ENCODE measurements at regions not wholly inside any gene's neighbourhood (a gene's known extent, or its start where the extent isn't known, plus 50 kb on each side); places are given as distances from the start of the nearest gene placed in this dataset.

DNA sequence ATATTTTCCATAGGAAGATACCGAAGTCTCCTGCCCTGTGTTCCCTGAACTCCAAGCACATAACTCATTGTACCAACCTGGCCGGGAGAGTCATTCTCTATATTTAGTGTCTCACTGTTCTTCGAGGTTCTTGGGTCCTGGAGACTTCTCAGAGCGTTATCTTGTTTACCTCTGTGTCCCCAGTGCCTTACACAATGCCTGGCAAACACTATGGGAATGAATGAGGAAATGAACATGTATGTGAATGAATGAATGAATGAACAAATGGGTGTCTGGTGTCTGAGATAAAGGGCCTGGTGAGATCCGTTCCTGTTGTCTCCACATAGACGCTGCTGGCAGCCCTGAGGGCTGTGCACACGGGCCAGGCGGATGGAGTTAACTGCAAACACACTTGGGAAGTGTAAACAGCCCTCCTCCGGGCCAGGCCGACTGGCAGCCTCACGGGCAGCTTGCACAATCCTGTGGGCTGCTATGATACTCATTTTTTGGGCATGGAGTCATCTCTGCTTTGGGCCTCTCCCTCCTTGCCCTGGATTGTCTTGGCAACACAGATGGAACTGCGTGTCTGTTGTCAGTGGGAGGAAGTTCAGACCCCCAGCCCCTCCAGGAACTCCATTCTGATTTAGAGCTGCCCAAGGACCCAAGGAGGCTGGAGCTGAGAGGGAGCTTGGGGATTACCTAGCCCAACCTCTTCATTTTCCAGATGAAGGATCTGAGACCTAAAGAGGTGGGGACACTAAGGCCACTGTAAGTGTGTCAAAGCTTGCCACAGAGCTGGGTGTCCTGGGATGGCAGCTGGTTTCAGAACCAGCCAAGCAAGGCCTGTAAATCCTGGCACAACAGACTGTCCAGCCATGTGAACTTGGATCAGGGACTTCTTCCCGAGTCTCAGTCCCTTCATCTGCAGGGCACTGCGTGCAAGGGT, 124.4 kb downstream of the INHBB start:
- POLR2A ChIA-PET: no interaction called here
- CTCF ChIA-PET: no interaction called here

DNA sequence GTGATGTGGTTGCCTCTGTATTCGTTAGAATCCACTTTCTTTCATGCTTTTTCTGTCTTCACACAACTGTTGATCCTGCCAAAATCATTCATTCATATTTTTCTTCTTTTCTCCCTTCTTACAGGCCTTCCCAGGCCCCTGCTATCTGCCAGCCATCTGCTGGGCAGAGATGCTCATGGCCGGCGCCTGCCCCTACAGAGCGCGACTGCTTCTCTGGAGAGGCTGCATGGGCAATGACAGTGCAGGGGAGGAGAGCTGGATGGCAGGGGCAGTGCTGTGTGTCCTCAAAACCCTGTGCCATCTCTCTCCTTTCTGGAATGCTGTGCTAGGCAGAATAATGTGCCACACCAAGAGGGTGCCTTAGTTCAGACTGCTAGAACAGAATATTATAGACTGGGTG, 125.2 kb downstream of the INHBB start:
- POLR2A ChIA-PET: no interaction called here
- CTCF ChIA-PET: no interaction called here

DNA sequence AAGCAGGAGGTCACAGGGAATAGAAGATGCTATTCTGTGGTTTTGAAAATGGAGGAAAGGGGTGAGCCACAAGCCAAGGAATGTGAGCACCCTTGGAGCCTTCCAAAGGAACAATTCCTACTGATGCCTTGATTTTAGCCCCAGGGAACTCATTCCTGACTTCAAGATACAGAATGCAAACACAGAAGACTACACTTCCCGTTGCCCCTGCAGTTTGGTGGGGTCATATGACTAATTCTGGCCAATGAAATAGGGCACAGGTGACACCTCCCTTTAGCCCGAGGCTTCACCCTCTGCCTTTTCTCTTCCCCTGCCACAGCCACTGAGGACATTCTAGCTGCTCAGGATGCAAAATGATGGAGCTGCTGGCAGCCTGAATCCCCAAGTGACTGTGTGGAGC, 126.1 kb downstream of the INHBB start:
- CTCF ChIA-PET: no interaction called here
- POLR2A ChIA-PET: no interaction called here

DNA sequence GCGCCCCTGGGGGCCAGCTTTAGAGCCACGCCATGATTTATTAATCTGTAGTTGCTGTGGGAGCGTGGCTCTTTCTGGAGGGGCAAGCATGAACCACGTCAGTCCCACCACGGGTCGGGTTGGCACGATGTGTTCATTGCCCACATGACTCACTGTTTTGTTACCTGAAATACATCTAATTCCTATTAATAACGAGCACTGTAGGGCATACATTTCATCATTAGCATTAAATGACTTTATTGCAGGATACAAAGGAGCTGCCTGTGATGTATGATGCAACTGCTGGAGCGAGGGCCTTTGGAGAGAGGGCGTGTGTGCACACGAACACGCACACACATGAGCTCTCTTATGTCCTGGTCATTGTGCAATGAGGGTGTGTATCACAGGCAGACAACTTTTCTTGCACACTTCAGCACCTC, 127.0 kb downstream of the INHBB start:
- CTCF ChIA-PET: no interaction called here
- POLR2A ChIA-PET: no interaction called here

DNA sequence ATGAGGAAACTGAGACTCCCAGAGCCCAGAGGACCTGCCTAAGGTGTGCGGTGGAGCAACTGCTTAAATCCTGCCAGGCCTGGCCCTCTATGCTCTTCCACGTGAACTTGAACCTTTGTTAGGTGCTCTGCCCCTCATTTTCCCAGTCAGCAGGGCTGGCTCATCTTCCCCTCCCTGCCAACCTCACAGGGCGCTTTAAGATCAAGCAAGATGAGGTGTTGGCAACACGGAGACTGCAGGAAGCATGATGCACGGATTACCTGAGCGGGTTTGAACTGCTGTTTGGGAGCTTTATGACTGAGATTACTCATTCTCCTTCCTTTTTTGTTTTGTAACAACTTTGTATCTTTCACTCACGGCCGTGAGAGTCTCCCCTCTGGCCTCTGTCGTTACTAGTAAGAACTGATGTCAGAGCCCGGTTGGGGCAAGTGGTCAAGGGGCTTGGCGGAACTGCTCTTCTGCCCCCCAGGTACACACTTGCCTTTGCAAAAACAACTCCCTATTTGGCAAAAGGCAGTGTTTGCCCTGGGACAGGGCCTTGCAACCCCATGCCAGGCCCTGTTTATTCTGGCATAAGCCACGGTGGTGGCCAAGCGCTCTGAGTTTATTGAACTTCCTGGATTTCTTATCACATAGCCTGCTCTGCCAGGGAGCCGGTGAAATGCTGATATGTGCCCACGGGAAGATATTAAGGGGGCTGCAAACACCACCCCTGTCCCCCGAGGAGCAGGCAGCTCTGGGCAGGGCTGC, 127.8 kb downstream of the INHBB start:
- ChIA-PET CTCF (no interaction called here), POLR2A (no interaction called here)

DNA sequence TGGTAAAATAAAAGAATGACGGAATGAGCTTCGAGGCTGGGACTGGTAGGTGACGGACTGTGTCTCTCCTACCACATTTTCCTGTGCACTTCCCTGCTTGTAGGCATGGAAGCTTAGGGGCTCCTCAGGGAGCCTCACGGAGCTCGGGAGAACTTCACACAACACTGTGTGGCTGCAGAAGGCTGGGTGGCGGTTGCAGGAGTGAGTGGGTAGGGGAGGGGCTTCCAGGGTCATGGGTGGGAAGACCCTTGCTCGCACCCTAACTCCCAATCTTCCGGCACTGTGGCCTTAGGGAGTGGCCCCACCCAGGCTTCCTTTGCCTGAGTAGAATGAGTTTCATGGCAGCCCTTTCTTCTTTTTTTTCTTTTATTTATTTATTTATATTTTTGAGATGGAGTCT, 128.6 kb downstream of the INHBB start:
- CTCF ChIA-PET: interaction anchor here (0.7 kb wide), 1 partner anchor 107 kb away, joined by 4 read pairs; no protein-coding TSS in a partner anchor

DNA sequence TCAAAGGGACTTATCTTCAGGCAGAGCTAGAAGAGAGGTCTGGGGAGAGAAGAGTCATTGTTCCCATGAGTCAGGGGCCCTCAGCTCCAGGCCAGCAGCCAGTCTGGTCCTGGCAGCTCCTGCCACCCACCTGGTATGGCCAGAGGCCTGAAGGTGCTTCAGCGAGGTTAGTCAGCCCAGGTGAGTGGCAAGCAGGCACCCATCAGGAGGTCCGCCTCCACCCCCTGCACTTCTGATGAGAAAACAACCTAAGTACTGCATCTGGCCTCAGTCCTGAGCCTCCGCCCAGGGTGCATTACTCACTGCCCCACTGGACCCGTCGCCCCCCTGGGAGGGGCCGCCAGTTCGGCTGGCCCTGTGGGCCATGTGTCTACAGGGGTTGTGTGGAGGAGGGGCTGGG, 130.2 kb downstream of the INHBB start:
- POLR2A ChIA-PET: no interaction called here
- CTCF ChIA-PET: no interaction called here

More for the DNA sequence above, 128.6 kb downstream of the INHBB start:
- POLR2A ChIA-PET: no interaction called here

DNA sequence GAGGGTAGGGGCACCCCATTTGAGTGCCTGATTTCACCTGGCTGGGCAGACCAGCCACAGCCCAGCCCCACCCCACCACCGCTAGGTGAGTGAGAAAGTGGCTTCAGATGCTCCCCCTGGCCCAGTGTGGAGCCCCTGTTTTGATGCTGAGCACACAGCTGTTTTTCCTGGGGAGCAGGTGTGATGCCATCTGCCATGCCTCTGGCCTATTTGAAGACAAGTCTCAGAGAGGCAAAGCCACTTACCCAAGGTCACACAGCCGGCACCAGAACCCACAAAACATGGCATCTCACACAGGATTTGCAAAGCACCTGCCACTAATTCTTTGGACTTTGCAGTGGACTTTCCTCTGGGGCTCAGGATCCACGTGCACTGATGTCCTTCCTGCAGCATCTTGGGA, 131.3 kb downstream of the INHBB start:
- POLR2A ChIA-PET: no interaction called here
- CTCF ChIA-PET: no interaction called here

DNA sequence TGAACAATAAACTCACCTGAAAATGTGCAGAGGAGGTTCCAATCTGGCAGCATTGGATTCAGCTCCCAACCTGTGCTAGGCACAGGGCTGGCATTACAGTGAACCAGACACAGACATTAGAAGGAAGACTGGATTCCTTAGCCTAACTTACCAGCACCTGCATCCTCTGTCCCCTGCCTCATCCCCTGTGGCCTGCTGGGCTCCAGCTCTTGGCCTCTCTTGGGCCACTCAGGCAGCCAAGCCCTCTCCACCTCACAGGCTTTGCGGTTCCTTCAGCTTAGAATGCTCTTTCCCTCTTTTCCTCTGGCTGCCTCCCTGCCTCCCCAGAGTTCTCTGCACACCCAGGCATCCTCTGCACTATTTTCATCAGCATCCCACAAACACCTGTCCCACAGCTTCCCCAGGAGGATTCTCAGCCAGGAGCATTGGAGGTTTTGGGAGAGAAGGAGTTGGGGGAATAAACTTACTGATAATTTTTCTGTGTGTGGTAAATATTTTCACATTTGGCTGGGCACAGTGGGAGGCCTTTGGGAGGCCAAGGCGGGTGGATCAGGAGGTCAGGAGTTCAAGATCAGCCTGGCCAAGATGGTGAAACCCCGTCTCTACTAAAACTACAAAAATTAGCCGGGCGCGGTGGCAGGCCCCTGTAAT, 132.0 kb downstream of the INHBB start:
- ChIA-PET CTCF (no interaction called here), POLR2A (no interaction called here)

DNA sequence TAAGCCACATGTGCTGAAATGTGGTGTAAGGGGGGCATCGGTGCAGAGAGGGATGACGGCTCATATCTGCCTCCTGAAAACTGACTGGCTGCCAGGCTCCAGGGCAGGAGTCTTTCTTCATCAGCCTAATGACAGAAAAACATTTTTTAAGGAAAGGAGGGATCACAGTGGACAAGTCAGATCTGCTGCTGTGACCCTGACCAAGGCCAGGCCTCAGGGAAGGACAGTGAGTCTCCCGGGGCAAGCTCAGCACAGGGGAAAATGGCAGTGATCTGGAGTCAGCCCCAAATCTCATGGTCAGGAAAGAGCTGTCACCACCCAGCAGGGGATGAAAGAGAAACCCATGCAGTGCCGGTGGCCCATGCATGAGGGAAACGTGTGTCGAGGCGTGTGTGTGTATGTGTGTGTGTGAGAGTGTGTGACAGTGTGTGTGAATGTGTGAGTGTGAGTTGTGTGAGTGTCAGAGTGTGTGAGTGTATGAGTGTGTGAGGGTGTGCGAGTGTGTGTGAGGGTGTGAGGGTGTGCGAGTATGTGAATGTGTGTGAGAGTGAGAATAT, 134.5 kb downstream of the INHBB start:
- POLR2A ChIA-PET: no interaction called here
- CTCF ChIA-PET: no interaction called here

DNA sequence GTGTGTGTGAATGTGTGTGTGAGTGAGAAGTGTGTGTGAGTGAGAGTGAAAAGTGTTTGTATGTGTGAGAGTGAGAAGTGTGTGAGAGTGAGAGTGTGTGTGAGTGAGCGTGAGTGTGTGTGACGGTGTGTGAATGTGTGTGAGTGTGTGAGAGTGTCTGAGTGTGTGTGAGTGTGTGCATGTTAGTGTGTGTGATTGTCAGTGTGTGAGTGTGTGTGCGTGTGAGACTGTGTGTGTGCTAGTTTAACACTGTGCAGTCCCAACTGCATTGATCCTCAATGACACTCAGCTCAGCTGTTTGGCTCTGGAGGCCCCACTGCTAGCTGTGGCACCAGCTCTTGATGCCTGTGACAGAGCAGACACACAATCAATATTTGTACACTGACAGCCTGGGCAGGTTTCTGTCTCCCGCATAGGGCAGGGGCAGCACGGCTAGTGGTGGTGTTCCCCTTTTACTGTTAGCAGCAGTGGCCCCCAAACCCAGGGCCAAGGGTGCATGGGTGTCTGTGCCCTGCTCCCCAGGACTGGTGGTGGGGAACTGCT, 135.0 kb downstream of the INHBB start:
- POLR2A ChIA-PET: no interaction called here
- CTCF ChIA-PET: no interaction called here

DNA sequence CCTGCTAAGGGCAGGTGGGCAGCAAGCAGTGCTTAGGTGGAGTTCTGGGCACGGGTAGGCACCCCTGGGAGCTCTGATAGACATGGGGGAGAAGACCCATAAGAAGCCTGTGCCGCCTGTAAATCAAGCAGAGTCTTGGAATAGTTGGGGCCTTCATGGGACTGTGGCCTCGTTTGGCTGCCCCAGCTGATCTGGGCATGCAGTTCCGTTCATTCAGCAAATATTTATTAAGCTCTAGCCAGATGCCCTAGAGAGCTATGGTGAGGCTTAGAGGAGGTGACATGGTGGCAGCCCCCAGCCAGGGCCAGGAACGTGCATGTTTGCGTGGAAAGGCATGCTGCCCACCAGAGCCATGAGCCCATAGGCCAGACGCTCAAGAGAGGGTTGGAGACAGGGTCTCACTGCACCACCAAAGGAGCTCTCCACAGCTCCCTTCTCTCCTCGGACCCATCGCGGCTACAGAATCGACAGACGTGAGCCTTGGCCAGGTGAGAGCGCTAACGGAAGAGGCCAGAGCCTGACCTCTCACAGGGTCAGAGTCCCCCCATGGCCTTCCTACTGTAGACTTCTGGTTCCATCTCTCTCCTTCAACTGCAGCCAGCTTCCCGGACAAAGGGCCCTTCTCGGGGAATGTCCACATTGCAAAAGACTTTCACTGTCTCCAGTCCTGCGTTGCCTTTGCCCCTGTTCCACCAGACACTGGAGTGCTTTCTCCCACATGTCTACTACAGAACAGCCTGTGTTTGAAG, 135.7 kb downstream of the INHBB start:
- ChIA-PET POLR2A (no interaction called here), CTCF (no interaction called here)

DNA sequence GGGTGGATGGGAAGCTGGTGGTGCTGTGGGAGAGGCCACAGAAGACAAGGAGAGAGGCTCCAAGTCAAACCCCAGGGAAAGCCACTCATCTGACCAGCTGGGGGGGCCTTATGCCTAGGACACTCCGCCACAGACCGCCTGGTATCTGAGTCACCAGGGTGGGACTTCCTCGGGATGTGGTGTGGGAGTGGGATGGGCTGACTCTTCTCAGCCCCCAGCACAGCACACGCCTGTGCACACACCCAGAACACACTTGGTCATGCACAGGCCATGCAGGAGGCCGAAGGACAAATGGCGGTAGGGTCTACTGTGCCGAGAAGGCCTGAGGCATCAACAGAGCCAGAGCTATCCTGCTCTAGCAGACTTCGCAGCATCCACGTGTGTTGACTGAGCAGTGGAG, 136.4 kb downstream of the INHBB start:
- POLR2A ChIA-PET: no interaction called here
- CTCF ChIA-PET: no interaction called here

DNA sequence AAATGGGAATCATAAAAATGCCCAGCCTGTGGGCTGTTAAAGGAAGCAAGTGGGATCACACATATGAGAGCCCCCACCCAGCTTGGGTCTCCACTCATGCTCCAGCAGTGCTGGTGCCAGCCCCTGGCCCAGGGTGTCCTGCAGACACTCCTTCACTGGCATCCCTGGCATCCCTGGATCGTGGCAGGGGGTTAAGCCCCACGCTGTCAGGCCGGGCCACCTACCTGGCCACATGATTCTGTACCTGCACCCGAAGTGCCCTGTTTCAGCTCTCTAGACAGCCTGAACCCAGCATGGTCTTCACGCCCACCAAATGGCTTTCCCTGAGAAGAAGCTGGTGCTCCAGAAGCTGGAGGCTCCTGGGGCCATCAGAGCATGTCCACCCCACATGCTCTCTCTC, 137.4 kb downstream of the INHBB start:
- ChIA-PET CTCF (no interaction called here), POLR2A (no interaction called here)

DNA sequence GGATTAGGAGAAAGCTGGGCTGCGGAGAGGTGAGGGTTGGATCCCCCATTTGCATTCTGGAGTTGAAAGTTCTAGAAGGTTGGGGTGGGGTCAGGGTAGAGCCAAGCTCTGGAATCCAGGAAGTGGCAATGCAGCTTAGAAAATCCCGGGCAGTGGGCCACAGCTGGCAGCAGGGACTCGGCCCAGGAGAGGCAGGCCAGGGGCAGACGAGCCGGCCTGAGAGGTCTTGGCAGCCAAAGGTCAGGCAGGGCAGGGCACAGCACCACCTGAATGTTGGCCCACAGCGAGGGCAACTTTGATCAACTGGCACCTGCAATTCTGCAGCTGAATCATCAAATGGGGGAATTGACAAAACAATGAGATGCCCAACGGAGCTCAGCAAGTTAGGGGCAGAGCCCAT, 139.2 kb downstream of the INHBB start:
- CTCF ChIA-PET: no interaction called here
- POLR2A ChIA-PET: no interaction called here

DNA sequence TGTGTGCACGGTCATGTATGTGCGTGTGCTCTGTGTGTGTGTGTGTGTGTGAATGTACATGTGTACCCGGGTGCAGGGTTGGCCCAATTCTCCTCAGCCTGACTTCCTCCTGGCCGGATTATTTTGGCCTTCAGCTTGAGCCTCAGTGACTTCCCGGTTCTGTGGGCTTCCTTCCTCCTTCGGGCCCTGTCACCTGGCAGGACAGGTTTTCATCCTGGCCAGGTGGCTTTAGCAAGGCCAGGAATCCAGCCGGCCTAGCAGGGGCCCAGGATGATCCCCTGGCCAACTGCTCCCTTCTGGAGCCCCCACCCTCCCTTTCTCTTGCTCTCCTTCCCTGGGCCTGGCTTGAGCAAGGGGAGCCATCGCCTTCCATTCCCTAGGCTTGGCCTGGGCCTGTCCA, 140.5 kb downstream of the INHBB start:
- ChIA-PET POLR2A (no interaction called here), CTCF (no interaction called here)

DNA sequence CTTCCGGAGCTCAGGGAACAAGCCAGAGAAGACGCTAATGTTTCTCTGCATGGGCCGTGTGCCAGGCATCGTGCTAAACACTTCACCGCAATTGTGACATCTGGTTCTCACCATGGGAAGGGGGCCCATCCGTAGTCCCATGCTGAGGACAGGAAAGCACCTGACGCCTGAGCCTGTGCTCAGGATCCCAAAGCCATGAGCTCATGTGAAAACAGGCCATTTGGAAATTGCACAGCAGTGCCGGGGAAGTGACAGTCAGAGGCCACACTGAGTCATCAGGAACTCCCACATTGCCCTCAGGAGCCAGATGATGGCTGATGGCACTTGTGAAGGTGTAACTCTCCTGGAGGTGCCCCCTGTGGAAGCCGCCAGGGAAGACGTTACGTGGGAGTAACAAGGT, 141.0 kb downstream of the INHBB start:
- CTCF ChIA-PET: no interaction called here
- POLR2A ChIA-PET: no interaction called here

DNA sequence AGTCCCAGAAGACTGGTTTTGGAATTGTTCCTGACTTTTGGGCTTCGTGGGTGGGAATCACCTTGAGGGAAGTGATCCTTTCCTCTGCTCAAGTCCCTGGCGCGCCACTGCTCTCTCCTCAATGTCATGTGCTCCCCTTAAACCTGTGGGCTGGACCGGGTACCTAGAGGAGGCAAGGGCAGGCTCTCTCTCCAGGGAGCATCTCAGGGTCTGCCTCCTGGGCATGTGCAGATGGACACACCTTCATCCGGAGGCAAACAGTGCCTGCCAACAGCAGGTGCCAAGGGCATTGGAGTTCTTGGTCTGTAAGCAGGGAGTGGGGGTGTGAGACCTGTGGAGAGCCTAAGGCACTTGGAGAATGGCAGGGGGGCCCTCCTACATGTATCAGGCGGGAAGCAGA, 142.6 kb downstream of the INHBB start:
- CTCF ChIA-PET: no interaction called here
- POLR2A ChIA-PET: no interaction called here

DNA sequence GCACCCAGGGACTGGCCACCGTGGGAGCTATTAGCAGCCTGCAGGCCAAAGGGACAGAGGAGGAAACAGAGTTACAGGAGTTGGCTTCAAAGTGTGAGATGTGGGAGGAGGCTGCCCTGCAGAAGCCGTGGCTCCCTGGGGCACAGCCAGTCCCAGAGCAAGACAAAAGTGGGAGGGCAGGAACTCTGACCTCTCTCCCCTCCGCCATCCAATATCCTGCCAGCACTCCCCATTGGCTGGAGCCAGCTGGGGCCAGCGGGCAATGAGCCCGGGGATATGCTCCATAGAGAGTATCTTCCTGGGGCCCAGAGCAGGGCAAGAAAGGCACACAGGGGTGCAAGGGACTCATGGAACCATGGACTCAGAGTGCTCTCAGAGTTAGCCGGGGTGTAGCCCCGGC, 143.1 kb downstream of the INHBB start:
- CTCF ChIA-PET: no interaction called here

More for the DNA sequence above, 143.1 kb downstream of the INHBB start:
- POLR2A ChIA-PET: no interaction called here

Data from activated CD8-positive, alpha-beta memory T cell treated with anti-CD3 and anti-CD28 coated beads for 36 hours (primary cell).